Stimulated activated CD4-positive, alpha-beta T cell treated with anti-CD3 and anti-CD28 coated beads, Interleukin-12 subunit alpha, Interleukin-12 subunit beta, amount 100 ng/mL, for 4 hours (primary cell): ENCODE measurements at regions not wholly inside any gene's neighbourhood (a gene's known extent, or its start where the extent isn't known, plus 50 kb on each side); places are given as distances from the start of the nearest gene placed in this dataset.
"Not testable (repeated sequence)": the region's sequence is repeated elsewhere in the genome, so short reads cannot be mapped to it uniquely, and the experiment has no call there.

Experiments used
- DNase-seq: peaks from one replicate; pipeline ENCODE4 v3.0.0-alpha.2; 2020

- no peak for DNase-seq
Observed at GRCh38 chr4:62510228-62510627, 1310.1 kb downstream of the ADGRL3 start.

- DNase-seq: no peak
Observed at GRCh38 chr4:62500296-62500695, 1300.2 kb downstream of the ADGRL3 start.

GRCh38 chr4:62495032-62495431 lies 1294.9 kb downstream of the ADGRL3 start:
- no peak for DNase-seq

GRCh38 chr4:62491756-62492155 lies 1291.6 kb downstream of the ADGRL3 start:
- DNase-seq: not testable (repeated sequence)

GRCh38 chr4:62490635-62491034 lies 1290.5 kb downstream of the ADGRL3 start:
- DNase-seq: no peak

- no peak for DNase-seq
Observed at GRCh38 chr4:62487016-62487415, 1286.9 kb downstream of the ADGRL3 start.

- DNase-seq: no peak
Observed at GRCh38 chr4:62484357-62484756, 1284.2 kb downstream of the ADGRL3 start.

GRCh38 chr4:62482355-62482754 lies 1282.2 kb downstream of the ADGRL3 start:
- no peak for DNase-seq

- DNase-seq: no peak
Observed at GRCh38 chr4:62475596-62475995, 1275.5 kb downstream of the ADGRL3 start.

- DNase-seq: no peak
Observed at GRCh38 chr4:62474802-62475201, 1274.7 kb downstream of the ADGRL3 start.

- DNase-seq: no peak
Observed at GRCh38 chr4:62471021-62471420, 1270.9 kb downstream of the ADGRL3 start.

GRCh38 chr4:62470421-62470983 lies 1270.4 kb downstream of the ADGRL3 start:
- no peak for DNase-seq

- DNase-seq: no peak
Observed at GRCh38 chr4:62470020-62470419, 1269.9 kb downstream of the ADGRL3 start.

GRCh38 chr4:62461961-62462360 lies 1261.8 kb downstream of the ADGRL3 start:
- DNase-seq: no peak

GRCh38 chr4:62460329-62460728 lies 1260.2 kb downstream of the ADGRL3 start:
- DNase-seq: no peak

- DNase-seq: no peak
Observed at GRCh38 chr4:62457356-62457755, 1257.2 kb downstream of the ADGRL3 start.

- no peak for DNase-seq
Observed at GRCh38 chr4:62455871-62456270, 1255.7 kb downstream of the ADGRL3 start.

GRCh38 chr4:62454535-62454934 lies 1254.4 kb downstream of the ADGRL3 start:
- DNase-seq: no peak

- no peak for DNase-seq
Observed at GRCh38 chr4:62450740-62451139, 1250.6 kb downstream of the ADGRL3 start.

GRCh38 chr4:62449538-62449937 lies 1249.4 kb downstream of the ADGRL3 start:
- no peak for DNase-seq

- DNase-seq: no peak
Observed at GRCh38 chr4:62448911-62449310, 1248.8 kb downstream of the ADGRL3 start.

- no peak for DNase-seq
Observed at GRCh38 chr4:62439051-62439450, 1238.9 kb downstream of the ADGRL3 start.

GRCh38 chr4:62434921-62435320 lies 1234.8 kb downstream of the ADGRL3 start:
- DNase-seq: no peak

GRCh38 chr4:62431513-62432231 lies 1231.5 kb downstream of the ADGRL3 start:
- DNase-seq: not testable (repeated sequence)

GRCh38 chr4:62429297-62429696 lies 1229.2 kb downstream of the ADGRL3 start:
- no peak for DNase-seq
